HG03095 (cell line): ENCODE measurements at regions not wholly inside any gene's neighbourhood (a gene's known extent, or its start where the extent isn't known, plus 50 kb on each side); places are given as distances from the start of the nearest gene placed in this dataset.

Experiments
- ATAC-seq: cut with Tn5 transposase; IDR thresholded peaks from one replicate; pipeline ENCODE4 v1.9.1; 2021; ENCODE audit warnings: moderate library complexity; ENCODE audit not compliant: unreplicated experiment

DNA sequence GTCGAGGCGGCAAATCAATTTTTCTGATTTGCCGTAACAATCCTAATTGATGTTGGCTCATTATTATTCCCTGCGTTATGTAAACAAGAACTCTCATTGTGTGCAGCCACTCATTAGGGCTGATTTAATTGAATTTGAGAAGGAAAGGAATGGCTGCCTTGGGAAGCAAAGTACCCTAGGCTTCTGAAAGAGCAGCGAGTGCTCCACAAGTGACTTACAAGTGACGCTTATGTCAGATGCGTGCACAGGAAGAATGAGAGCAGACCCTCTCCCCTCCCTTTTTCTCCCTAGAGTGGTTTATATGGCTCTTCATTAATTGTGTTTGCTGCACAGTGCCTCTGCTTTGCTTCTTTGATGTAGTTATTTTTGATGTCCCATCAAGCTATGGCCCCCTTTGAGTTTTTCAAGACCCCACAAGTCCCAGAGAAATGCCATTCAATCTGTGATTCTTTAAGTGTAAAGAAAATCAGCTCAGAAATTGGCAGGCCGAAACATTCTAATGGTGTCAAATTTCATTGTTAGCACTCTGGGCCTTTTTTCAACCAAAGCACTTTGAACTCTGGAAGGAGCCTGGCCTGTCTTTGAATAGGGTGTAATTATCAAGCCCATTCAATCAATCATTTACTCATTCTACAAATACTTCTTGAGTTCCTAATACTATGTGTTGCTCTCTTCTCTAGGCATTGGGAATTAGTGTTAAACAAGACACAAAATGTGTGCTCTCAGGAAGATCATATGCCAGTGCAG lies 86.8 kb upstream of the VAV3 start:
- no peak for ATAC-seq

- no peak for ATAC-seq
Measured at GRCh38 chr1:108050911-108051629, 86.1 kb upstream of the VAV3 start.

DNA sequence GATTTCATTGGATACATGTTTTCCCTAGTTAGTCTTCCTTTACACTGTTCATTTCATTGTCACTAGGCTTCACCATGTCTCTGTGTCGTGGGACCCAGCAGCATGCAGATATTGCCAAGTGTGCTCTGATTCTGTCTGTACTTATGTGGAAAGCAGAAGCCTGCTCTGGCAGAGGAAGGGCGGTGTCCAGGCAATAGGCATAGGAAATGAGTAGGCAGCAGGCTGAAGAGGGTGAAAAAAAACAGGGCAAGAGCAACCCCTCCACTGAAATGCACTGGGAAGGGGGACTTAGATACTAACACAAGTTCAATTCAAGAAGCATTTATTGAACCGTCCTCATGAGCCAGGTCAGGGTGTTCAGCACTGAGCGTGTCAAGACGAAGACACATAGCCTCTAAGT lies 85.2 kb upstream of the VAV3 start:
- ATAC-seq: no peak

DNA sequence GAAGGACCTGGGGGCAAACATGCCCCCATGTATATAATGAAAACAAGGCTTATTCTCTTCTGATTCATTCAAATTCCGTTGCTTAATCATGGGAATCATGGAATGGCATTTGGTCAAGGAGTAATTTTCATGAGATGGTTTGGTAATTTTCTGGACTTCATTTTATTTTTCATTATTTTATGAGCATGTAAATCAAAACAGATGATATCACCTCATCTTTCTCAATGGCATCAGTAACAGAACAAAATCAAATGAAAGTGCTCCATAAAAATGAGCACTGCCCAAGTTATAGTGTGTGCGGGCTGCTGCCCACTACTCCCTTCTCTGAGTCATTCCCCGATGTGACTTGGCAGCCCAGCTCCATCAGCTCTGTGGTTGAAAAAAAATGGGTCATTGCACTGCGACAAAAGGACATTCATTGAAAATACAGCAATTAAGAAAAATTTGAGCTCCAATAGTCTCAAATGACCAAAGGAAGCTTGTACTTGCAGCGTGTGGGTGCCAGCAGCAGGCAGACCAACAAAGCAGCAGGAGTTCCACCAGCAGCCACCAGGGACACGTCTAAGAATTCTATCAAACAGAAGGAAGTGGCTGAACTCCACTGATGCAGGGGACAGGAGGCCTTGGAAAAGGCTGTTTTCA lies 84.3 kb upstream of the VAV3 start:
- no peak for ATAC-seq

DNA sequence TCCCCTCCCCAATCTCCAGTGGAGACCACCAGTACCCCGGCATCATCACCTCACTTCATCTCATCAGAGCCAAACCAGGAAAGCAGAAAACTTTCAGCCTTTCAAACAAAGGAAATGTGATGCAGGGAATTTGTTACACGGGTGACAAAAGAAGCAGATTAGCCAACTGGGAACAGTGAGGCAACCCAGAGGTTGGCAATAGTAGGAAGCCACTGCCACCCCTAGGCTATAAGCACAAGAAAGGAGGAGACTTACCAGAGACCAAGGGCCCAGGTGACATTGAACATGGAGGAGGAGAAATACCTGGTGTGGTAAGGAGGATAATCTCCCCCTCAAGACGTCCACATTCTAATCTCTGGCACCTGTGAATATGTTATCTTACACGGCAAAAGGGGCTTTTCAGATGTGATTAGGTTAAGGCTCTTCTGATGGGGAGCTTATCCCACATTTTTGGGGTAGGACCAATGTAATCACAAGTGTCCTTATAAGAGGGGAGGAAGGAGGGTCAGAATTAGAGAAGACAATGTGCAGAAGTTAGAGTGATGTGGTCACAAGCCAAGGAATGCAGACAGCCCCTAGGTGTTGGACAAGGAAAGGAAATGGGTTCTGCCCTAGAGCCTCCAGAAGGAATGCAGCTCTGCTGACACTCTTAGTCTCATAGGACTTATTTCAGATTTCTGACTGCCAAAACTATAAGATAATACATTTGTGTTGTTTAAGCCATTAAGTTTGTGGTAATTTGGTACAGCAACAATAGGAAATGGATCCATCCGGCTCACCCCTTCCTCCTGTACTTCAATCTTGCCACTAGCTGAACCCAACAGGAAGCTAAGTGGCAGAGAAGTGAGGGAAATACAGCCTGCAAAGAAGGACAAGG lies 83.6 kb upstream of the VAV3 start:
- no peak for ATAC-seq

GRCh38 chr1:108047085-108047484 lies 82.1 kb upstream of the VAV3 start:
- no peak for ATAC-seq

DNA sequence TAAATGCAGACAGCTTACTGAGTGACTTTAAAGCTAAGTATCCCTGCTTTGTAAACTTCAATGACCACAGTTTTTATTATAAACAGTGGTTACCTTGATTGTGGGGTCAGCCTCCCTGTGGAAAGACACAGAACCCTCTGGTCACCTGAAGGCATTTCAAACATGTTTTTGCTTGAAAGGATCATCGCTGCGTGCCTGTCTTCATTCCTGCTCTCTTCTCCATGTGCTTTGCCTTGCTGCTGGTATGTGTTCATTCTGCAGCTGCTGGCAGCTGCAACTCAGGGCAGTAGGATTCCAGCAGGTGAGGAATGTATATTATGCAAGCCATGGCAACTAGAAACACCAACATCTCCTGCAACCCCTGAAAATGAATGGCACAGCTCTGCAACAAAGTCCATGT lies 81.0 kb upstream of the VAV3 start:
- ATAC-seq: no peak

DNA sequence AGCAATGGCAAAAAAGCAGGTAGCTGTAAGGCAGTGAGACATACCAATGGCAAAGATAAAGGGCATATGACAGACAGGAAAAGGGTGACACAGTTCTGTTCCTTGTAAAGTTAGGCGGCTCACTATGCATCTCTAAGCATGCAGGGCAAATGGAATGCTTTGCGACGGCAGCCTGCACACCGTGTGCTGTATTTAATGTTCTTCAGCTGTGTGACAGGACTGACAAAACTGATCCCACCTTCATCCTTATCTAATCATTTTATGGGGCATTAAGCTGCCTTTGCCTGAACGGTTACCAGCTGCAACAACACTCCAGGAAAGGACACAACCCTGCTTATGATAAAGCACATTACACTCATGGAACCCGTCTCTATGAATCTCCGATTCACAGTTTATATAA lies 80.5 kb upstream of the VAV3 start:
- ATAC-seq: no peak

DNA sequence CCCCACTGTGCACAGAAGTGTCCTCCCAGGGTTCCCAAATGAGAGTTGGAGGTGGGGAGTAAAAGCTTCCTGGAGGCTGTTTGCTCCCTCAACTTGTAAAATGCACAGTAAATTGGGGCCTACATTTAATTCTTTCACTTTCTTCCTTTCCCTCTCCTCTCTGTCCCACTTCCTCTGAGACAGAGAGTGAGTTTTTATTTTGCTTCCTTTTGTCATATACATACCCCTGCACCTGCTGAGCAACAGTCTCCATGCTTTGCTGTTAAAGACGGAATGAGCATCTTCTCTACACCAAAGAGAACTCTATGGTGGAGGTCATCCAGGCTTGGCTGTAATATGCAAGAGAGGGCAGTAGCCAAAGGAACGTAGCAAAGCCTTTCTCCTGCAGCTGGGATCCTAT lies 79.3 kb upstream of the VAV3 start:
- ATAC-seq: no peak

DNA sequence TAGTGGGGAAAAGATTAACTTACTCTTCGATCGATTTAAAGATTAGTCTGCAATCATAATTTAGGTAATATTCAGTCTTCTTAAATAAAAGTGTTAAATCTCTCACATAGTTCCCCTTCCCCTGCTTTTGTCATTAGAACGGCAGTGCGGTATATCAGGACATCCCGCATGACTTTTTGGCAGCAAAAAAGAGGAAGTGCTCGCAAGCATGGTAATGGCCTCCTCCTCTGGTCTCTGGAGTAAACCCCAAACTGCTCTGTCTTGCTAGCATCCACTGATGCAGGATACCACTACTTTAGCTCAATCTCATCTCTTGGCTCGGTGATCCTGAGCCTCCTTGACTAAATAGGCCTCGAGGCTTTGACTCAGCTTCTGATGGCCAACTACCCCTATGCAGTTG lies 78.7 kb upstream of the VAV3 start:
- no peak for ATAC-seq

GRCh38 chr1:108042610-108043009 lies 77.6 kb upstream of the VAV3 start:
- ATAC-seq: no peak

DNA sequence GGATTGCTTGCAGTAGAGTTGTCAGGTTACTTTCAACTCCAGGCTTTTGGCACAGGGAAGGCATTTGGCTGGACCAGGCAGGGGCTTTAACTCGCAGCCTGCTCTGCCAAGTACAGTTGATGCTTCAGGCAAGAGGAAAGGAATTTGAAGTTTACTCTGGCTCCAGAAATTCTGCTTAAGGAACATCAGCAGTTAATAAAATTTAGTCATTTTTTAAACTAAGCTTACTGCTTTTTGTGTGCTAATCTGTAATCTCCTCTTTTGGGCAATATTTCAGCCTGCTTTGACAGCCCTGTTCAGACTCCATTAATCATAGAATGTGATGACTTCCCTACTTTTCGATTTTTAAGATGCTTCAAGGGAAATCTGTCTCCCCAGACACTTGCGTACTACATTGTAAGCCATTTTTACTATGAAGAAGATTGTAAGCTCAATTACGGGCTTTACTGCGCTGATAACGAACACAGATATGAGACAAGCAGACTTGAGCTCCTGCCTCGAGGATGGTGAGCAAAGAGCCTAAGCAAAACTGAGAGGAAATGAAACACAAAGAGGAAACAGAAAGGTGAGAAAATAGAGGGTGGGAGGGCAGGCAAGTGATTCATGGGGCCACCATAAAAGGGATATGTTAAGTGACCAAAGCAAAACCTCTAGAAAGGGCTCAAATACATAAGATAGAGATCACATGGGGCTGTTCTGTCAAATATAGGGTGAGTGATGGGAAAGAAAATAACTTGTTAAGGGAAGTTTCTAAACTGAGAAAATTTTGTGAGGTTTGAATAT lies 76.6 kb upstream of the VAV3 start:
- ATAC-seq: no peak

DNA sequence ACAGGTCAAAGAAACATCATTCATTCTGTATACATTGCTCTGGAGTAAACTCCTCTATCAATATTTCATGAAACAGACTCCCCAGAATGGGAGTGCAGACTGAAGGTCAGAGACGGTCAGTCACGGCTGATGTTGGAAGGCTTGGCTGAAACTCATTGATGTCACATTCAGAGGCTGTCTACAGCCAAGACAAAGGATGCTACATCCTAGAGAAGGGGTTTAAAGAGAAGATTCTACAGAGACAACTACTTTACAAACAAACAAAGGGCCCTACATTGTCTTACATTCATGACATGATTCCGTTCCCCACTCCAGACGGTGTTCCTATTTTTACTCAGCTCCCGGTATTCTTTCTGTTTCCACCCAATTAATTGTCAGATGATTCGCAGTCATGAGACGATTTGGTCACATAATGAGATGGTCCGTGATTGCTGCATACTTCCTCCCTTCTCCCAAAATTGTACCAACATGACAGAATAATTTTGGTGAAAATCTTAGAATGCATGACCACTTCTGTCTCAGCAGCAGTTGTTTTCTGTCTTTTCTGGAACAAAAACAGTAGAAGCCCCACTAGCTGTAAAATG lies 73.8 kb upstream of the VAV3 start:
- ATAC-seq: no peak

DNA sequence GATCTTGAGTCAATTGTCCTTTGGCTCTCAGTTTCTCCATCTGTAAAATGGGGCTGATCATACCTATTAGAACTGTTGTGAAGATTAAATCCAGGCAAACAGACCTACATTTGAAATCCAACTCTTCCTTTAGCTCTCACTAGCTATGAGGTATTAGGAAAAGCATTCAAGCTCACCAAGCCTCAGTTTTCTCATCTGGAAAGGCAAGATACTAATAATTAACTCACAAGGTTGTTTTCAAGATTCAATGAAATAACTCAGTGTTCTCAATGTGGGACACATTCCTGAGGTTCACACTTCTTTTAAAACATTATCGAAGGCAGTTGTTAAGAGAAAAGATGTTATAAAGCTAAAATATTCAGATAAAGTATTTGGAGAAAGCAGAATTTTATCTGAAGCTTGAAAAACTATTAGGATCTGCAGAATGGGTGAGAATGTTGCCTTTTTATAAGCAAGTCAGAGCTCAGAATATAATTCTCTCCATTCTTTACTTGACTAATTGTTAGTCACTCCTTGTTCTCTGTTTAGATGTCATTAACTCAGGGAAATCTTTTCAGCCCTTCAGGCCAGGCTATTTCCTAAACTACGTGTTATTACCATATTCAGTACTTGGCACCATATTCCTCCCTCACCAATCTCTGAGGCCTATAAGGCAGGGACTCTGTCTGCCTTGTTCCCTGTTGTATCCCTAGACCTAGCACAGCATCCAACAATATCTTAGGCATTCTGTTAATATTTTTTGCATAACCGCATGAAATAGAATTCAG lies 72.0 kb upstream of the VAV3 start:
- ATAC-seq: no peak

GRCh38 chr1:108034396-108034795 lies 69.4 kb upstream of the VAV3 start:
- no peak for ATAC-seq

DNA sequence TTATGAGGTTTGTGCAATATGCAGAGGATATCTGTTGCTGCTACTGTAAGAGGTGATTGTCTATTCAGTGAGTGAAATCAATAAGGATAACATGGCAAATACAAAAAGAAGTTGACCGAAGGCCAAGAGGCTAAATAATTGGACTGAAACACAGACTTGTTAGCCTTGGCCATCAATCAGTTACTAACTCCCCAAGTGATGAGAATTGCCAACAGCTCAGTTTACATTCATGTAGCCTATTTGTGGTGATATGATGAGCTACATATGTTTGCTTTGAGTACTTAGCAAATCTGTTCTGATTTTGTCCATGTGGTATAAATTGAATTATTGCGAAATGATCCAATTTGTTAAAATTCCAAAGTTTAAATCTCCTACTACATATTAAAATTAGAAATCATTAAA lies 68.6 kb upstream of the VAV3 start:
- no peak for ATAC-seq

DNA sequence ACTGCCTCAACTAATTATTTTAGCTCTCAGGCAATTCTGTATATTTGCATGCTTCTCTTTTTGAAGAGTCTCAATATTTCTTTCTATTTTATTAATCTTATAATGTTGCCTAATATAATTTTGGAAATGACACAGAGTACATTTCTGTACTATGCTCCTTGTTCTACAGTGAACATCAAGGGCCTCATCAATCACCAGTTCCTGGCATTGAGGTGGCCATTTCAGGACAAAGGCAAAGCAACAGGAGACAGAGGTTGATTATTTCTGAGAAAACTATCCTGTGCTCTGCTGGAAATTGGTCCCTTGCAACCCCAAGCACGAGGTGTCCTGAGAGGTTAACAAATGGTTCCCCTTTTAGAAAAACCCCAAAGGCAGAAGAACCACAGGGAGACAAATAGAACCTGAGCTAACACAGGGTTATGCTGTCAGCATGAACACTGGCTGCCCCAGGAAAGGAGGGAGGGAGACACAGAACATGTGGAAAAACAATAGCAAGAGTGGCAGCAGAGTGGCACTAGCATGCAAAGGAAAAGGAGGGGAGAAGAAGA lies 63.9 kb upstream of the VAV3 start:
- no peak for ATAC-seq

- no peak for ATAC-seq
Measured at GRCh38 chr1:108027389-108027788, 62.4 kb upstream of the VAV3 start.

DNA sequence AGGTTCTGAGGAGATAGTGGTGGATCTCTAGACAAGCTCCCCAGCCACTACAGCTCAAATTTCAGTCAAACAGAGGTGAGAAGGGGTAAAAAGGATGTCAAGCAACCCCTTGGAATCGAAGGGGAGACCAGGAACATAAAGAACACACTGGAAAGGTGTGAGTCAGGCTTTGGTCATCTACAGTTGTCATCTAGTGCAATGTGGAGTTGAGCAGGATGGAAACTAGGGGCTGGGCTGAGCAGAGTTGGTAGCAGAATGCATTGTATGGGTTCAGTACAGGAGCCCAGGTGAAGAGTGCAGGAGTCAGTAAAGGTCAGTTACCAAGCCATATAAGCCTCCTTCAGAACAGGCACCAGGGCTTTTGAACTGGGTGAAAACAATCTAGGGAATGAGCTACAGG lies 52.7 kb upstream of the VAV3 start:
- no peak for ATAC-seq
